ENCODE measurements at regions not wholly inside any gene's neighbourhood (a gene's known extent, or its start where the extent isn't known, plus 50 kb on each side); places are given as distances from the start of the nearest gene placed in this dataset.

DNA sequence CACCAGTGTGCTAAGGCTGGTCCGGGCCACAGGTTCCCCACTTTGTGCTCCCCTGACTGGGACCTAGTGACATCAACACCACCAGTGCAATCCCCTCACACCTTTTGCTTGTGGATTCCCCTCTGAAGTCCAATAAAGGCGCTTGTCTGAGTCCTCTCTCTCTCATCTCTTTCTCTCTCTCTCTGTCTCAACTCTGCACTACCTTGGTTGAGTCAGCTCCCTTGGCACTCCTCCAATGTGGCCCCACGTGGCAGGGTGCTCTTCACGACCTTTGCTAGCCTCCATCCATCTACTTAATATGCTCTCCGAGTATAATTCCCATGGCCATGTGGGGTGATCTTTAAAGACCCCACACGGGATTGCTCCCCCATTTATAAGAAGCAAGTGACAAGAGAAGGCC lies 385.0 kb downstream of the CD83 start:
- peaks cover 3% of the 10 kb centered on the region; the same call in 1 of the 2 replicates for H3K9me2 ChIP-seq (ENCODE audit: insufficient read depth)
- no peak overlapping the region for H3K4me2 ChIP-seq
- Mint-ChIP-seq H3K27me3 (ENCODE audit: insufficient read depth, low read depth, poor library complexity) (peaks cover 3% of the 10 kb centered on the region), H3K27ac (no peak overlapping the region), H3K36me3 (ENCODE audit: low read depth) (no peaks in the 10 kb centered on the region; the same call in 2 of the 3 replicates), H3K4me3 (no peak overlapping the region), H3K9me3 (no peaks in the 10 kb centered on the region; the same call in 2 of the 3 replicates), H3K4me1 (peaks cover 9% of the 10 kb centered on the region; the same call in 2 of the 3 replicates)
- no peaks in the 10 kb centered on the region for H3K27me3 ChIP-seq (ENCODE audit: insufficient read depth)
- H3K79me2 ChIP-seq (replicated peaks; ENCODE audit: insufficient read depth), result no peaks in the 10 kb centered on the region
- H2AFZ ChIP-seq, result no peak overlapping the region
- H3K4me3 ChIP-seq, result no peak overlapping the region
- ATAC-seq (no peak), DNase-seq (ENCODE audit: low spot score) (no peak)
- TF ChIP-seq ZNF331 (CRISPR knock-in tag; IDR thresholded peaks at IDR 0.05; ENCODE audit: low read depth) (no peak), ZNF114 (CRISPR knock-in tag; IDR thresholded peaks at IDR 0.05) (no peak), EZH2 (IDR thresholded peaks at IDR 0.05; ENCODE audit: low read depth, unreplicated experiment) (no peak), NANOG (IDR thresholded peaks at IDR 0.05; ENCODE audit: borderline replicate concordance) (no peak), STAT1 (IDR thresholded peaks at IDR 0.05; ENCODE audit: unreplicated experiment) (no peak), JUNB (IDR thresholded peaks at IDR 0.05; ENCODE audit: unreplicated experiment) (no peak), EZH2phosphoT487 (IDR thresholded peaks at IDR 0.05; ENCODE audit: unreplicated experiment) (no peak)
- TF ChIP-seq, protein P1, sequence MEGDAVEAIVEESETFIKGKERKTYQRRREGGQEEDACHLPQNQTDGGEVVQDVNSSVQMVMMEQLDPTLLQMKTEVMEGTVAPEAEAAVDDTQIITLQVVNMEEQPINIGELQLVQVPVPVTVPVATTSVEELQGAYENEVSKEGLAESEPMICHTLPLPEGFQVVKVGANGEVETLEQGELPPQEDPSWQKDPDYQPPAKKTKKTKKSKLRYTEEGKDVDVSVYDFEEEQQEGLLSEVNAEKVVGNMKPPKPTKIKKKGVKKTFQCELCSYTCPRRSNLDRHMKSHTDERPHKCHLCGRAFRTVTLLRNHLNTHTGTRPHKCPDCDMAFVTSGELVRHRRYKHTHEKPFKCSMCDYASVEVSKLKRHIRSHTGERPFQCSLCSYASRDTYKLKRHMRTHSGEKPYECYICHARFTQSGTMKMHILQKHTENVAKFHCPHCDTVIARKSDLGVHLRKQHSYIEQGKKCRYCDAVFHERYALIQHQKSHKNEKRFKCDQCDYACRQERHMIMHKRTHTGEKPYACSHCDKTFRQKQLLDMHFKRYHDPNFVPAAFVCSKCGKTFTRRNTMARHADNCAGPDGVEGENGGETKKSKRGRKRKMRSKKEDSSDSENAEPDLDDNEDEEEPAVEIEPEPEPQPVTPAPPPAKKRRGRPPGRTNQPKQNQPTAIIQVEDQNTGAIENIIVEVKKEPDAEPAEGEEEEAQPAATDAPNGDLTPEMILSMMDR (conservative IDR thresholded peaks at IDR 0.05; ENCODE audit: low read depth in 2 of 2), result no peak
- TF ChIP-seq, protein P2, sequence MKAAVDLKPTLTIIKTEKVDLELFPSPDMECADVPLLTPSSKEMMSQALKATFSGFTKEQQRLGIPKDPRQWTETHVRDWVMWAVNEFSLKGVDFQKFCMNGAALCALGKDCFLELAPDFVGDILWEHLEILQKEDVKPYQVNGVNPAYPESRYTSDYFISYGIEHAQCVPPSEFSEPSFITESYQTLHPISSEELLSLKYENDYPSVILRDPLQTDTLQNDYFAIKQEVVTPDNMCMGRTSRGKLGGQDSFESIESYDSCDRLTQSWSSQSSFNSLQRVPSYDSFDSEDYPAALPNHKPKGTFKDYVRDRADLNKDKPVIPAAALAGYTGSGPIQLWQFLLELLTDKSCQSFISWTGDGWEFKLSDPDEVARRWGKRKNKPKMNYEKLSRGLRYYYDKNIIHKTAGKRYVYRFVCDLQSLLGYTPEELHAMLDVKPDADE (IDR thresholded peaks at IDR 0.05), result no peak
- TF ChIP-seq, protein P3, sequence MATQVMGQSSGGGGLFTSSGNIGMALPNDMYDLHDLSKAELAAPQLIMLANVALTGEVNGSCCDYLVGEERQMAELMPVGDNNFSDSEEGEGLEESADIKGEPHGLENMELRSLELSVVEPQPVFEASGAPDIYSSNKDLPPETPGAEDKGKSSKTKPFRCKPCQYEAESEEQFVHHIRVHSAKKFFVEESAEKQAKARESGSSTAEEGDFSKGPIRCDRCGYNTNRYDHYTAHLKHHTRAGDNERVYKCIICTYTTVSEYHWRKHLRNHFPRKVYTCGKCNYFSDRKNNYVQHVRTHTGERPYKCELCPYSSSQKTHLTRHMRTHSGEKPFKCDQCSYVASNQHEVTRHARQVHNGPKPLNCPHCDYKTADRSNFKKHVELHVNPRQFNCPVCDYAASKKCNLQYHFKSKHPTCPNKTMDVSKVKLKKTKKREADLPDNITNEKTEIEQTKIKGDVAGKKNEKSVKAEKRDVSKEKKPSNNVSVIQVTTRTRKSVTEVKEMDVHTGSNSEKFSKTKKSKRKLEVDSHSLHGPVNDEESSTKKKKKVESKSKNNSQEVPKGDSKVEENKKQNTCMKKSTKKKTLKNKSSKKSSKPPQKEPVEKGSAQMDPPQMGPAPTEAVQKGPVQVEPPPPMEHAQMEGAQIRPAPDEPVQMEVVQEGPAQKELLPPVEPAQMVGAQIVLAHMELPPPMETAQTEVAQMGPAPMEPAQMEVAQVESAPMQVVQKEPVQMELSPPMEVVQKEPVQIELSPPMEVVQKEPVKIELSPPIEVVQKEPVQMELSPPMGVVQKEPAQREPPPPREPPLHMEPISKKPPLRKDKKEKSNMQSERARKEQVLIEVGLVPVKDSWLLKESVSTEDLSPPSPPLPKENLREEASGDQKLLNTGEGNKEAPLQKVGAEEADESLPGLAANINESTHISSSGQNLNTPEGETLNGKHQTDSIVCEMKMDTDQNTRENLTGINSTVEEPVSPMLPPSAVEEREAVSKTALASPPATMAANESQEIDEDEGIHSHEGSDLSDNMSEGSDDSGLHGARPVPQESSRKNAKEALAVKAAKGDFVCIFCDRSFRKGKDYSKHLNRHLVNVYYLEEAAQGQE (IDR thresholded peaks at IDR 0.05; ENCODE audit: unreplicated experiment), result no peak
- no peak overlapping the region for H3K27ac ChIP-seq (ENCODE audit: low read depth)
- no peaks in the 10 kb centered on the region; the same call in 1 of the 2 replicates for H3K36me3 ChIP-seq (ENCODE audit: insufficient read depth)
- no peaks in the 10 kb centered on the region for H4K20me1 ChIP-seq (replicated peaks; ENCODE audit: insufficient read depth)
- H3F3A ChIP-seq (replicated peaks; ENCODE audit: low read depth), result no peaks in the 10 kb centered on the region
- H3K4me1 ChIP-seq (ENCODE audit: insufficient read depth), result no peaks in the 10 kb centered on the region; the same call in 1 of the 2 replicates
